ENCODE measurements at regions not wholly inside any gene's neighbourhood (a gene's known extent, or its start where the extent isn't known, plus 50 kb on each side); places are given as distances from the start of the nearest gene placed in this dataset.

DNA sequence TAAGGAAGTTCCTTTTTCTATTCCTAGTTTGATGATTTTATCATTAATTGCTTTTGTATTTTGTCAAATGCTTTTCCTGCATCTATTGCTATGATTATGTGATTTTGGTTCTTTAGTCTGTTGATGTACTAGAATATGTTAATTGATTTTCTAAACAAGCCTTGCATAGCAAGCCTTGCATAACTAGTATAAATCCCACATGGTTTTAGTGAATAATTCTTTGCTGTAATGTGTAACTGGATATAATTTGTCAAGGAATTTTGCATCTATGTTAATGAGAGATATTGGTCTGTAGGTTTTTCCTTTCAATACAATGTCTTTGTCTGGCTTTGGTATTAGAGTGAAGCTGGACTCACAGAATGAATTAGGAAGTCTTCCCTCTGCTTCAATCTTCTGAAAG is 460.2 kb downstream of the LTN1 start:
- no peak overlapping the region for H3K4me3 Mint-ChIP-seq
- no peak overlapping the region for H3K27ac Mint-ChIP-seq
- peaks cover 4% of the 10 kb centered on the region for H3K9me3 Mint-ChIP-seq
- H3K27me3 Mint-ChIP-seq = peaks cover 33% of the 10 kb centered on the region
- H3K4me1 Mint-ChIP-seq = no peaks in the 10 kb centered on the region
- no peak for ATAC-seq
- no peaks in the 10 kb centered on the region for H3K36me3 Mint-ChIP-seq

DNA sequence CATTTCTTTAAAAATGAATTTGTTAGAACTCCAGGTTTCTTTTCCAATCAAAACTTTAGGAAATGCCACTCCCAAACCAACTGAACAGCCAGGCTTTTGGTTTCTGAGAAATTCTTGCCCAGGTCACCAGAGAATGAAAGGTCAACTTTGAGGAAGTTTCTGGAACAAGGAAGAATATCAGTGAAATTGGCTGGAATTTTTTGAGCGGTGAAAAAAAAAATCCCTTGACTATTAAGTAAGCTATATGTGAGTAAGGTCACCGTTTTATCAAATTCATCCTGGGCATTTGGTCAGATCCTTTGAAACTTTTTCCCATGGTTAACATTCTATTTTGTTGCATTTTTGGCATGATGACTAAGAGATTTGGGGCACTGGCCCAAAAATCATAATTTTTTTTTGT is 469.3 kb downstream of the LTN1 start:
- ATAC-seq = no peak
- no peaks in the 10 kb centered on the region for H3K9me3 Mint-ChIP-seq

DNA sequence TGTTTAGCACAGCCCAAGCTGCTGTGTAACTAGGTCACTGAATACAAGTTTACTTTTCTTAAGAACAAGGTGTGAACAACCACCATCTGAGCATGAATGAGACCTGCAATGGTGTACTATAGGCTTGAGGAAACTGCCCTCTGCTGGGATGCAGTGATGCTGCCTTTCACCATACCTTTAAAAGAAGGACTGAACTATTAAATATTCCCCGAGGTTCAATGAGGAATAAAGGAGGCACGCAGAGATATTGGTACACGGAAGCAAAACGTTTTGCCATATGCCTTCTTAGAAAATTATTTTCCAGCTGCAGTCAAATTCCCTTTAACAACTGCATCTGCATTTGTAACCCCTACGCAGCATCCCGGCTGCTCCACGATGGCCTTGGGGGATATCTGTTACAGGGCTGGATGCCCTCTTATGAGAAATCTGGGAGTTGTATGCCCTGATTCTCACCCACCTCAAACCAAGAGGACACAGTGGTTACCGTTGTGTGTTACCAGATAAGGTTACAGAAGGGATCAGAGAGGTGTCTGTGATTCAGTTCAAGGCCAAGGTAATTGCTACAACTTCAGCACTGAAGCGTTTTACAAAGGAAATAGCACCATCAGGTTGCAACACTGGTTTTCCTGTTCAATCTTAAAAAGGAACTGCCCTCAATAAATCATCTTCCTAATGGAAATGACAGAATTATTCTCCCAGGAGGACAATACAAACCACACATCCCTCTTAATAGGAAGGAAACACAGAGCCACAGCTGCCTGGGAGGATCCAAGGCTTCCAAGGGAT is 470.5 kb downstream of the LTN1 start:
- Mint-ChIP-seq H3K4me3 (no peak overlapping the region), H3K27ac (no peak overlapping the region), H3K27me3 (no peaks in the 10 kb centered on the region), H3K4me1 (peaks cover under 1% of the 10 kb centered on the region), H3K36me3 (no peaks in the 10 kb centered on the region), H3K9me3 (no peaks in the 10 kb centered on the region)
- peak; percentile 47 for ATAC-seq

More for the DNA sequence above, 469.3 kb downstream of the LTN1 start:
- Mint-ChIP-seq H3K27ac (no peak overlapping the region), H3K4me1 (no peaks in the 10 kb centered on the region), H3K36me3 (no peaks in the 10 kb centered on the region), H3K27me3 (no peaks in the 10 kb centered on the region), H3K4me3 (no peak overlapping the region)

DNA sequence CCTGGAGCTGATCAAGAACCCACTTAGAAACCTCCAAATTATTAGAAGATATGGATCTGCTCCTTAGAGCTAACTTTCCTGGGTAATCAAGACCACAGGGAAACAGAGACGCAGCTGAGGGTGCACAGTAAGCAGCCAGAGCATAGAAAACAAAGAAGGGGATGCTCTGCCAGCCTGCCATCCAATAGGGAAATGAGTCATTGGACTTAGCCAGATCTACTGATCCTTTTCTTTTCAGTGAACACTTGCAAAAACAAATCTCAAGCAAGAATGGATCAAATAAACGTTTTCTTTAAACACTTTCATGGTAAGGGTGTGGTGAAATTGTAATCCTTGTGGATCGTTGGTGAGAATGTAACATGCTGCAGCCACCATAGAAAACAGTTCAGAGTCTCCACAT is 474.0 kb downstream of the LTN1 start:
- Mint-ChIP-seq H3K36me3 (no peaks in the 10 kb centered on the region), H3K9me3 (no peaks in the 10 kb centered on the region), H3K27ac (no peak overlapping the region), H3K4me3 (no peak overlapping the region), H3K27me3 (no peaks in the 10 kb centered on the region), H3K4me1 (peaks cover 6% of the 10 kb centered on the region)
- ATAC-seq = no peak

DNA sequence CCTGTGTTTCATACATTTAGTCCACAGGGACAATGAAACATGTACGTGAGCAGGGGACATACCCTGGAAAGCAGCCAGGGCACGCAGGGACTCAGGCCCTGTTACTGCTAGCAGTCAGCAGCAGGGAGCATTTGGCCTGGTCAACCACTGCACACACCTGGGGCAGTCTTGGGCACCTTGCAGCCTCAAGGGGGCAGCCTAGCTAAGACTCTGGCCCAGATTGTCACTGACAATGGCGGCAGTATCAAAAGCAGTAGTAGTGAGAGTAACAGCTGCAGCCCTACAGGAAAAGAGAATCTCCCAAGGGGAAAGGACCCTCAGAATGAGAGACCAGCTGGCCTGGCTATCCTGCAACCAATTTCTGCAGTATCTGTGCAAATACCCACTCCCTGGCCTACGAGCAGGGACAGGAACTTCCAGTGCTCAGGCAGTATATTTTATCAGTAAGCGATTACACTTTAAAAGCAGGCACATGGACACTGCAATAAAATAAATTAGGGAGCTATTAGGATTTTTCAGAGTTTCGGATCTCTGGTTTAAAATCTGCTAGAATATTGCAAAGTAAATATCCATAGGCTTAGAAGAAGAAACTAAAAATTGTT is 475.6 kb downstream of the LTN1 start:
- no peak overlapping the region for H3K27ac Mint-ChIP-seq
- H3K9me3 Mint-ChIP-seq = no peaks in the 10 kb centered on the region
- no peak overlapping the region for H3K4me3 Mint-ChIP-seq
- peaks cover 6% of the 10 kb centered on the region for H3K4me1 Mint-ChIP-seq
- peak; percentile 95 for ATAC-seq
- no peaks in the 10 kb centered on the region for H3K36me3 Mint-ChIP-seq
- H3K27me3 Mint-ChIP-seq = no peaks in the 10 kb centered on the region

- no peak overlapping the region for H3K4me3 Mint-ChIP-seq
- no peaks in the 10 kb centered on the region for H3K9me3 Mint-ChIP-seq
- no peaks in the 10 kb centered on the region for H3K36me3 Mint-ChIP-seq
- no peaks in the 10 kb centered on the region for H3K27me3 Mint-ChIP-seq
- H3K27ac Mint-ChIP-seq = no peak overlapping the region
- no peak for ATAC-seq
- H3K4me1 Mint-ChIP-seq = peaks cover 6% of the 10 kb centered on the region
These were observed 476.7 kb downstream of the LTN1 start for GRCh38 chr21:28516021-28516420.

- no peak overlapping the region for H3K27ac Mint-ChIP-seq
- H3K36me3 Mint-ChIP-seq = no peaks in the 10 kb centered on the region
These were observed 479.2 kb downstream of the LTN1 start for GRCh38 chr21:28513428-28513827.

DNA sequence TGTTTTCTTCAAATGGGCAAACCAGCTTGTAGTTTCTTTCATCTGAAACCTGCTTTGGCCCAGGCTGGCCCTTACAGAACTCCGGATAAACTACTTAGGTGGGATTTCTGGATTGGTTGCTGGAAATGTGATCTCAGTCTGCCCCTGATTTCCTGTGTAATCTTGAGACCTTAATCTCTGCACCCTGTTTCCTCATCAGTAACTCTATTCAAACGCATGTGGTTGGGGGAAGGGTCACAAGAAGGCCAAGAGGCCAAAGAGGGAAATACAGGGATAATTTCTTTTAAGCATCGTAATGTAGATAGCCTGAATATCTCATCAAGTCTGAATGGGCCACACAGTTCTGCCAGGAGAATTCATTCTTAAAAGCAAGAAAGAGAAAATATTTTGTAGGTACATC is 483.6 kb downstream of the LTN1 start:
- no peaks in the 10 kb centered on the region for H3K4me1 Mint-ChIP-seq
- H3K9me3 Mint-ChIP-seq = peaks cover 13% of the 10 kb centered on the region
- no peaks in the 10 kb centered on the region for H3K36me3 Mint-ChIP-seq
- no peak overlapping the region for H3K4me3 Mint-ChIP-seq
- H3K27me3 Mint-ChIP-seq = peaks cover 6% of the 10 kb centered on the region
- no peak for ATAC-seq
- no peak overlapping the region for H3K27ac Mint-ChIP-seq

More at GRCh38 chr21:28513428-28513827, 479.2 kb downstream of the LTN1 start:
- Mint-ChIP-seq H3K4me3 (no peak overlapping the region), H3K27me3 (peaks cover 6% of the 10 kb centered on the region), H3K9me3 (no peaks in the 10 kb centered on the region), H3K4me1 (peaks cover 6% of the 10 kb centered on the region)
- no peak for ATAC-seq

DNA sequence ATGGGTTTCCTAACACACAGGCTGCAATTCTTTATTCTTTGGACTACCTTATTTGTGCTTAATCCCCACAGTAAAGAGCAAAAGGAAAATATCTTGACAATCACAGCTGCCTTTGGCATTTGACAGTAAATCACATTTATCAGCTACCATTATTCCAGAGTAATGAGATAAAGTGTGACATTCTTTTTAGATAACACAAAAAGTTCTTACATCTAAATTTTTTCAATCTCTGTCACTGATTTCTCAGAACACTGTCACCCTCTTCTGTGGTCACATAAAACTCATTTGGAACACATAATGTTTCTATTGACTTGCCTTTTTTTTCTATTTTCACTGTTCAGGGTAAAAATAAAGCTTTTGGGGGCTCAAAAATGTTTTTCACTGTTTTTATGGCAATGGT is 484.6 kb downstream of the LTN1 start:
- H3K27me3 Mint-ChIP-seq = peaks cover 6% of the 10 kb centered on the region
- no peaks in the 10 kb centered on the region for H3K4me1 Mint-ChIP-seq
- no peak for ATAC-seq

DNA sequence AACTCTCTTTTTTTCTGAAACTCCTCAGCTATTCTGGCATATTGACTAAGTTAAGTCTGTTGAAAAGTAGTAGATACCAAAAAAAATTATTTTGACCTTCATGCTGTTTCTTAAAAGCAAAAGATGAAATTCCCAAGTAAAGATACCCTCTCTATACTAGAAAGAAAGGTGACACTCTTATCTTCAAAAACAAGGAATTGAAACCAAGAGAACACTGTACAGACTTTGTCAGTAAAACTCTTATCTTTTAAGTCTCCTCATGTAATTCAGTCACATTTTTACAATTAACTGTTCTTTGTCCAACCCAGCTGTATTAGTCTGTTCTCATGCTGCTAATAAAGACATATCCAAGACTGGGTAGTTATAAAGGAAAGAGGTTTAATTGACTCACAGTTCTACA is 496.2 kb downstream of the LTN1 start:
- no peaks in the 10 kb centered on the region for H3K4me1 Mint-ChIP-seq
- no peak overlapping the region for H3K4me3 Mint-ChIP-seq
- no peaks in the 10 kb centered on the region for H3K27me3 Mint-ChIP-seq
- ATAC-seq = no peak
- H3K9me3 Mint-ChIP-seq = peaks cover 2% of the 10 kb centered on the region
- H3K27ac Mint-ChIP-seq = no peak overlapping the region
- H3K36me3 Mint-ChIP-seq = no peaks in the 10 kb centered on the region

More for the DNA sequence above, 484.6 kb downstream of the LTN1 start:
- Mint-ChIP-seq H3K27ac (no peak overlapping the region), H3K36me3 (no peaks in the 10 kb centered on the region), H3K4me3 (no peak overlapping the region), H3K9me3 (peaks cover 13% of the 10 kb centered on the region)

GRCh38 chr21:28492127-28492526 is 500.6 kb downstream of the LTN1 start:
- Mint-ChIP-seq H3K27me3 (no peaks in the 10 kb centered on the region), H3K4me1 (no peaks in the 10 kb centered on the region)

GRCh38 chr21:28489821-28490350 is 502.8 kb downstream of the LTN1 start:
- no peaks in the 10 kb centered on the region for H3K9me3 Mint-ChIP-seq
- H3K27ac Mint-ChIP-seq = no peak overlapping the region
- ATAC-seq = no peak
- no peak overlapping the region for H3K4me3 Mint-ChIP-seq
- H3K27me3 Mint-ChIP-seq = no peaks in the 10 kb centered on the region
- H3K4me1 Mint-ChIP-seq = no peaks in the 10 kb centered on the region
- no peaks in the 10 kb centered on the region for H3K36me3 Mint-ChIP-seq

More at GRCh38 chr21:28492127-28492526, 500.6 kb downstream of the LTN1 start:
- Mint-ChIP-seq H3K36me3 (no peaks in the 10 kb centered on the region), H3K9me3 (no peaks in the 10 kb centered on the region), H3K4me3 (no peak overlapping the region), H3K27ac (no peak overlapping the region)
- no peak for ATAC-seq

DNA sequence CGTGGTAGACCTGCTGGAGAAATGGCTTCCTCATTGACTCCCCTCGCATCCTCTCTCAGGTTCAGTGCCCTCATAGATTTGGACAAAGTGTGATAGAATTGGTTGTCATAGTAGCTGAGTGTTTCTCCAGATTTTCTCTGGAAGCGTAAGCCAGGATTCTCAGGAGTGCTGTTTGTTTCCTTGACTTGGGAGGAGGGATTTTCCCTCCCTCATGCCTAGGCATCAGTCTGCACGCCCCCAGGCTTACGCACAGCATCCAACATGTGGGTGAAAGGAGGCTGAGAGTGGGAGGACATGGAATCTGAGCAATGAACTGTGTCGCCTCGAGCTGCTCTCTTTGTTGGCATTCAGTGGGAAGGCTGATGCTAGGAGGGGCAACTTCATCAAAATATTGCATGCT is 503.5 kb downstream of the LTN1 start:
- H3K4me1 Mint-ChIP-seq = no peaks in the 10 kb centered on the region
- H3K27me3 Mint-ChIP-seq = no peaks in the 10 kb centered on the region
- no peak overlapping the region for H3K4me3 Mint-ChIP-seq
- no peaks in the 10 kb centered on the region for H3K9me3 Mint-ChIP-seq
- H3K27ac Mint-ChIP-seq = no peak overlapping the region
- no peaks in the 10 kb centered on the region for H3K36me3 Mint-ChIP-seq
- ATAC-seq = no peak

GRCh38 chr21:28487455-28488070 is 505.1 kb downstream of the LTN1 start:
- Mint-ChIP-seq H3K27me3 (no peaks in the 10 kb centered on the region), H3K36me3 (no peaks in the 10 kb centered on the region), H3K9me3 (no peaks in the 10 kb centered on the region), H3K27ac (no peak overlapping the region), H3K4me3 (no peak overlapping the region), H3K4me1 (no peaks in the 10 kb centered on the region)
- ATAC-seq = no peak

- no peak overlapping the region for H3K27ac Mint-ChIP-seq
- no peak overlapping the region for H3K4me3 Mint-ChIP-seq
- peaks cover 1% of the 10 kb centered on the region for H3K4me1 Mint-ChIP-seq
- no peaks in the 10 kb centered on the region for H3K36me3 Mint-ChIP-seq
- H3K27me3 Mint-ChIP-seq = no peaks in the 10 kb centered on the region
- ATAC-seq = no peak
- H3K9me3 Mint-ChIP-seq = no peaks in the 10 kb centered on the region
These were observed 507.2 kb downstream of the LTN1 start for GRCh38 chr21:28485301-28486022.
